A549 (cell line): ENCODE measurements at regions not wholly inside any gene's neighbourhood (a gene's known extent, or its start where the extent isn't known, plus 50 kb on each side); places are given as distances from the start of the nearest gene placed in this dataset.

Experiments
- ATAC-seq, 2 experiments: fragments of 200-7000 bp in 1 of 2; fragments of >200 bp in 1 of 2; cut with Nextera tagmentation in 1 of 2; cut with Tn5 transposase in 1 of 2; 3 replicates each; pipeline versions ENCODE4 v1.8.0 to v1.9.1; 2018 to 2020; ENCODE audit warnings: mild to moderate bottlenecking in 1 of 2, moderate library complexity in 1 of 2
- CTCF ChIA-PET: fragments of 300-600 bp; sonication (Branson Sonifier 250); formaldehyde crosslinking; extraction: SDS; loops from one replicate; lab custom pipeline; 2021; ENCODE audit warnings: antibody characterized with exemption, inconsistent platforms; lab: Yijun Ruan, JAX
- POLR2A ChIA-PET: fragments of 350-600 bp; formaldehyde crosslinking; extraction: SDS; loops from one replicate; lab custom pipeline; 2021; ENCODE audit warnings: antibody characterized with exemption, inconsistent platforms; lab: Yijun Ruan, JAX
- DNase-seq, 2 experiments: peaks; one replicate each; pipeline versions ENCODE4 v3.0.0 to v3.0.0-alpha.2; 2011 to 2016; ENCODE audit warnings: low read depth in 1 of 2, low spot score in 1 of 2
- FAIRE-seq: peaks from 2 replicates; lab custom pipeline; 2011; peaks lifted over from hg19 to GRCh38; lab: Jason Lieb, UNC
- H3K27ac ChIP-seq, 2 experiments: fragments of >200 bp; sonication (Bioruptor Twin); formaldehyde crosslinking; 3 replicates each; pipeline ENCODE4 v1.5.1; 2016 to 2017
- H3K4me1 ChIP-seq: fragments of >200 bp; sonication (Bioruptor Twin); formaldehyde crosslinking; 3 replicates; pipeline ENCODE4 v1.6.1; 2016
- H3K4me2 ChIP-seq: fragments of >200 bp; sonication (Bioruptor Twin); formaldehyde crosslinking; 3 replicates; pipeline ENCODE4 v1.6.1; 2016
- H3K4me3 ChIP-seq: fragments of >200 bp; sonication (Bioruptor Twin); formaldehyde crosslinking; 3 replicates; pipeline ENCODE4 v1.5.1; 2016
- H3K9me3 ChIP-seq: fragments of >200 bp; sonication (Bioruptor Twin); formaldehyde crosslinking; 3 replicates; pipeline ENCODE4 v1.6.1; 2016
- BHLHE40 ChIP-seq: IDR thresholded peaks from 2 replicates; pipeline ENCODE4 v1.6.1; 2012; ENCODE audit warnings: low read depth, low read length, inconsistent platforms
- CBX8 ChIP-seq: fragments of 200-600 bp; sonication (generic); IDR thresholded peaks from 2 replicates; pipeline ENCODE4 v1.6.1; 2016
- CHD4 ChIP-seq: fragments of 200-600 bp; sonication (generic); IDR thresholded peaks from 2 replicates; pipeline ENCODE4 v1.6.1; 2016; ENCODE audit warnings: antibody characterized with exemption, mild to moderate bottlenecking, borderline replicate concordance
- E2F6 ChIP-seq: IDR thresholded peaks from 2 replicates; pipeline ENCODE4 v1.6.1; 2012; ENCODE audit warnings: low read depth, borderline replicate concordance
- EHMT2 ChIP-seq: fragments of 200-600 bp; sonication (generic); IDR thresholded peaks from 2 replicates; pipeline ENCODE4 v1.6.1; 2016; ENCODE audit warnings: antibody characterized with exemption, low read depth, mild to moderate bottlenecking, moderate library complexity
- FOXS1 ChIP-seq: fragments of 250-450 bp; sonication (Bioruptor Pico); IDR thresholded peaks from 2 replicates; pipeline ENCODE4 v1.5.0; 2020; ENCODE audit warnings: mild to moderate bottlenecking, moderate library complexity
- GATA3 ChIP-seq: IDR thresholded peaks from 2 replicates; pipeline ENCODE4 v1.6.1; 2012; ENCODE audit warnings: borderline replicate concordance
- HEYL ChIP-seq: fragments of 250-450 bp; sonication (Bioruptor Pico); IDR thresholded peaks from 2 replicates; pipeline ENCODE4 v1.8.0; 2021; ENCODE audit warnings: mild to moderate bottlenecking, moderate library complexity
- HOXB13 ChIP-seq: fragments of 250-450 bp; sonication (Bioruptor Pico); IDR thresholded peaks from 2 replicates; pipeline ENCODE4 v1.5.0; 2020; ENCODE audit warnings: low read depth, mild to moderate bottlenecking, moderate library complexity
- HOXB5 ChIP-seq: fragments of 250-450 bp; sonication (Bioruptor Pico); IDR thresholded peaks from 2 replicates; pipeline ENCODE4 v1.5.0; 2020; ENCODE audit warnings: mild to moderate bottlenecking, moderate library complexity
- KDM5A ChIP-seq: fragments of 200-600 bp; sonication (generic); IDR thresholded peaks from 2 replicates; pipeline ENCODE4 v1.6.1; 2016; ENCODE audit warnings: antibody characterized with exemption, mild to moderate bottlenecking
- MAFK ChIP-seq: fragments of 450-650 bp; IDR thresholded peaks from 2 replicates; pipeline ENCODE4 v1.6.1; 2014; ENCODE audit not compliant: partially characterized antibody
- MAX ChIP-seq: IDR thresholded peaks from 2 replicates; pipeline ENCODE4 v1.6.1; 2012
- MAZ ChIP-seq: fragments of 150-350 bp; IDR thresholded peaks from 2 replicates; pipeline ENCODE4 v1.6.1; 2014; ENCODE audit warnings: antibody characterized with exemption, low read depth, low read length, borderline replicate concordance
- NPAS2 ChIP-seq: fragments of 250-450 bp; sonication (Bioruptor Pico); IDR thresholded peaks from 2 replicates; pipeline ENCODE4 v1.8.0; 2022; ENCODE audit warnings: mild to moderate bottlenecking, moderate library complexity, borderline replicate concordance
- NR3C1 ChIP-seq: fragments of >200 bp; sonication (Bioruptor Twin); formaldehyde crosslinking; IDR thresholded peaks from 3 replicates; pipeline ENCODE4 v1.6.1; 2017
- SMC3 ChIP-seq: fragments of >200 bp; sonication (Bioruptor Twin); formaldehyde crosslinking; IDR thresholded peaks from 3 replicates; pipeline ENCODE4 v1.6.1; 2018; ENCODE audit warnings: inconsistent platforms
- ZNF302 ChIP-seq: fragments of 250-450 bp; sonication (Bioruptor Pico); IDR thresholded peaks from 2 replicates; pipeline ENCODE4 v1.9.0; 2021; ENCODE audit warnings: inconsistent platforms, mild to moderate bottlenecking, moderate library complexity
- ZSCAN20 ChIP-seq: fragments of 250-450 bp; sonication (Bioruptor Pico); IDR thresholded peaks from 2 replicates; pipeline ENCODE4 v1.8.0; 2022; ENCODE audit warnings: mild to moderate bottlenecking, moderate library complexity
- whole genome bisulfite sequencing: methylation state at CpG from one replicate; pipeline ENCODE4 v1.1.6; 2017; ENCODE audit errors: missing lambda C conversion rate; 5-methylcytosine and 5-hydroxymethylcytosine counted together

GRCh38 chrX:98516120-98516519 lies 1632.4 kb downstream of the RPA4 start:
- Histone ChIP-seq H3K4me1 (no peaks in the 10 kb centered on the region), H3K4me2 (no peak overlapping the region), H3K27ac (no peak overlapping the region), H3K4me3 (no peak overlapping the region), H3K9me3 (no peaks in the 10 kb centered on the region)
- CTCF ChIA-PET = no interaction called here
- DNase-seq (no peak), ATAC-seq (no peak), FAIRE-seq (no peak)
- 31% methylated on average over 1 of the region's 1 CpG for WGBS
- POLR2A ChIA-PET = no interaction called here
- TF ChIP-seq BHLHE40 (no peak), MAZ (no peak)

- 23% methylated on average over 3 of the region's 3 CpGs for WGBS
- no peak for DNase-seq
- ChIA-PET POLR2A (no interaction called here), CTCF (no interaction called here)
- H3K4me3 ChIP-seq = no peak overlapping the region
- H3K4me1 ChIP-seq = no peaks in the 10 kb centered on the region
- H3K4me2 ChIP-seq = no peak overlapping the region
- ATAC-seq = no peak
- TF ChIP-seq CHD4 (no peak), EHMT2 (no peak), SMC3 (no peak), HOXB13 (no peak), MAX (no peak), KDM5A (no peak), CBX8 (no peak), HOXB5 (CRISPR knock-in tag) (no peak), ZNF302 (CRISPR knock-in tag) (no peak)
- TF ChIP-seq, all 56 proteins: peak for 0
- FAIRE-seq = no peak
- Histone ChIP-seq H3K9me3 (no peaks in the 10 kb centered on the region), H3K27ac (no peak overlapping the region)
Measured at GRCh38 chrX:98523026-98523425, 1639.3 kb downstream of the RPA4 start.

GRCh38 chrX:98523521-98523920 lies 1639.8 kb downstream of the RPA4 start:
- ChIA-PET POLR2A (no interaction called here), CTCF (no interaction called here)
- ATAC-seq = no peak
- Histone ChIP-seq H3K9me3 (no peaks in the 10 kb centered on the region), H3K4me2 (no peak overlapping the region), H3K4me1 (no peaks in the 10 kb centered on the region), H3K4me3 (no peak overlapping the region), H3K27ac (no peak overlapping the region)
- no peak for FAIRE-seq
- TF ChIP-seq ZSCAN20 (CRISPR knock-in tag) = no peak
- WGBS = 7% methylated on average over 3 of the region's 3 CpGs
- no peak for DNase-seq

GRCh38 chrX:98548519-98548918 lies 1664.8 kb downstream of the RPA4 start:
- H3K27ac ChIP-seq = no peak overlapping the region
- 0% methylated on average over 2 of the region's 2 CpGs for WGBS
- no peak overlapping the region for H3K4me3 ChIP-seq
- H3K4me2 ChIP-seq = no peak overlapping the region
- CTCF ChIA-PET = no interaction called here
- POLR2A ChIA-PET = no interaction called here
- FAIRE-seq (no peak), ATAC-seq (no peak), DNase-seq (no peak)
- no peaks in the 10 kb centered on the region for H3K4me1 ChIP-seq
- TF ChIP-seq FOXS1 (CRISPR knock-in tag) = no peak
- no peak for TF ChIP-seq NPAS2 (CRISPR knock-in tag)
- TF ChIP-seq MAX = no peak
- no peak for TF ChIP-seq GATA3
- TF ChIP-seq CBX8 = no peak
- no peak for TF ChIP-seq E2F6
- no peak for TF ChIP-seq HEYL (CRISPR knock-in tag)
- no peak for TF ChIP-seq NR3C1
- TF ChIP-seq ZNF302 (CRISPR knock-in tag) = no peak
- no peaks in the 10 kb centered on the region for H3K9me3 ChIP-seq

GRCh38 chrX:98568795-98569194 lies 1685.1 kb downstream of the RPA4 start:
- H3K27ac ChIP-seq = no peak overlapping the region
- ATAC-seq = no peak
- no peak overlapping the region for H3K4me2 ChIP-seq
- ChIA-PET CTCF (no interaction called here), POLR2A (no interaction called here)
- H3K4me3 ChIP-seq = no peak overlapping the region
- peak; percentile 97 for FAIRE-seq
- H3K9me3 ChIP-seq = no peaks in the 10 kb centered on the region
- no peaks in the 10 kb centered on the region for H3K4me1 ChIP-seq
- 0% methylated on average over 2 of the region's 2 CpGs for WGBS
- no peak for TF ChIP-seq BHLHE40
- peak; percentile 2 for TF ChIP-seq MAFK
- DNase-seq = no peak
